Testis (tissue), 2 donors: ENCODE measurements at regions not wholly inside any gene's neighbourhood (a gene's known extent, or its start where the extent isn't known, plus 50 kb on each side); places are given as distances from the start of the nearest gene placed in this dataset.

ENCODE experiments used
- DNase-seq: peaks from one replicate; pipeline ENCODE4 v3.0.0-alpha.2; 2019
- H3K27ac ChIP-seq, 2 donors: fragments of 200-600 bp; sonication (generic); one replicate each; pipeline ENCODE4 v1.5.1; 2019
- H3K27me3 ChIP-seq: fragments of 200-600 bp; sonication (generic); one replicate; pipeline ENCODE4 v1.5.1; 2019
- H3K36me3 ChIP-seq: fragments of 200-600 bp; sonication (generic); one replicate; pipeline ENCODE4 v1.5.1; 2017; ENCODE audit warnings: low read depth; ENCODE audit errors: missing control alignments
- H3K4me1 ChIP-seq: fragments of 200-600 bp; sonication (generic); one replicate; pipeline ENCODE4 v1.5.1; 2019
- H3K4me3 ChIP-seq, 2 donors: fragments of 200-600 bp; sonication (generic); one replicate each; pipeline ENCODE4 v1.5.1; 2017 to 2019
- H3K9me3 ChIP-seq: fragments of 200-600 bp; sonication (generic); one replicate; pipeline ENCODE4 v1.5.1; 2017
- POLR2A ChIP-seq: fragments of 450-650 bp; IDR thresholded peaks from one replicate; pipeline ENCODE4 v1.6.1; 2017; ENCODE audit warnings: antibody characterized with exemption, mild to moderate bottlenecking, moderate library complexity
- WGBS, 2 donors: methylation state at CpG; one replicate each; pipeline ENCODE4 v1.1.5; 2018; 5-methylcytosine and 5-hydroxymethylcytosine counted together
- intact Hi-C: fragments of 100-400 bp; cut with DNase I; formaldehyde crosslinking; loops from one replicate; pipeline ENCODE4 v1.15.1; 2023; ENCODE audit warnings: low total_unique reads
- TF ChIP-seq, protein P1 (sequence below), 3 experiments: fragments of 450-650 bp in 2 of 3; fragments of 200-600 bp in 1 of 3; sonication (generic) in 1 of 3; IDR thresholded peaks; one replicate each; pipeline ENCODE4 v1.5.1; 2016 to 2019; ENCODE audit warnings: antibody characterized with exemption in 3 of 3, mild to moderate bottlenecking in 2 of 3, moderate library complexity in 1 of 3

DNA sequence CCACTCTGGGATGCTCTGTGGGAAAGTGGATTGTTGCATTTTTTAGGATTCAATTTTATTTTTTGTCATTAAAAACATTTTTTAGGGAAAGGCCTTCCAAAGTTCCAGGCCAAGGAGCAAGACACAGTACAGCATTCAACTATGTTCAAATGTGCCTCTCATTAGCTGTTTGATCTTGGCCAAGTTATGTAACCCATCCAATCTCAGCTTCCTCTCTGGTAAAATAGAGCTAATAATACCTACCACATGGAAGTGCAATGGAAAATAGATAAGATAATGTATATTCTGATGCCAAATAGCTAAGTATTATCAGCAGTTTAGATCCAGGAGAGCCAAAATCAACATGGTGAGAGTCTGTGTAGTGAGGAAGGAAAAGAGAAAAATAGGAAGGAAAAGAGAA lies 220.3 kb upstream of the SESN3 start:
- Histone ChIP-seq H3K4me3 (no peak overlapping the region), H3K9me3 (no peaks in the 10 kb centered on the region), H3K27me3 (no peaks in the 10 kb centered on the region), H3K36me3 (no peaks in the 10 kb centered on the region), H3K4me1 (peaks cover 5% of the 10 kb centered on the region), H3K27ac (peak overlapping the region in 1 of 2 donors; percentile 8)
- intact Hi-C loops: no loop called here
- TF ChIP-seq, protein P1, sequence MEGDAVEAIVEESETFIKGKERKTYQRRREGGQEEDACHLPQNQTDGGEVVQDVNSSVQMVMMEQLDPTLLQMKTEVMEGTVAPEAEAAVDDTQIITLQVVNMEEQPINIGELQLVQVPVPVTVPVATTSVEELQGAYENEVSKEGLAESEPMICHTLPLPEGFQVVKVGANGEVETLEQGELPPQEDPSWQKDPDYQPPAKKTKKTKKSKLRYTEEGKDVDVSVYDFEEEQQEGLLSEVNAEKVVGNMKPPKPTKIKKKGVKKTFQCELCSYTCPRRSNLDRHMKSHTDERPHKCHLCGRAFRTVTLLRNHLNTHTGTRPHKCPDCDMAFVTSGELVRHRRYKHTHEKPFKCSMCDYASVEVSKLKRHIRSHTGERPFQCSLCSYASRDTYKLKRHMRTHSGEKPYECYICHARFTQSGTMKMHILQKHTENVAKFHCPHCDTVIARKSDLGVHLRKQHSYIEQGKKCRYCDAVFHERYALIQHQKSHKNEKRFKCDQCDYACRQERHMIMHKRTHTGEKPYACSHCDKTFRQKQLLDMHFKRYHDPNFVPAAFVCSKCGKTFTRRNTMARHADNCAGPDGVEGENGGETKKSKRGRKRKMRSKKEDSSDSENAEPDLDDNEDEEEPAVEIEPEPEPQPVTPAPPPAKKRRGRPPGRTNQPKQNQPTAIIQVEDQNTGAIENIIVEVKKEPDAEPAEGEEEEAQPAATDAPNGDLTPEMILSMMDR (IDR thresholded peaks at IDR 0.05): no peak
- no peak for TF ChIP-seq POLR2A
- no peak for DNase-seq

DNA sequence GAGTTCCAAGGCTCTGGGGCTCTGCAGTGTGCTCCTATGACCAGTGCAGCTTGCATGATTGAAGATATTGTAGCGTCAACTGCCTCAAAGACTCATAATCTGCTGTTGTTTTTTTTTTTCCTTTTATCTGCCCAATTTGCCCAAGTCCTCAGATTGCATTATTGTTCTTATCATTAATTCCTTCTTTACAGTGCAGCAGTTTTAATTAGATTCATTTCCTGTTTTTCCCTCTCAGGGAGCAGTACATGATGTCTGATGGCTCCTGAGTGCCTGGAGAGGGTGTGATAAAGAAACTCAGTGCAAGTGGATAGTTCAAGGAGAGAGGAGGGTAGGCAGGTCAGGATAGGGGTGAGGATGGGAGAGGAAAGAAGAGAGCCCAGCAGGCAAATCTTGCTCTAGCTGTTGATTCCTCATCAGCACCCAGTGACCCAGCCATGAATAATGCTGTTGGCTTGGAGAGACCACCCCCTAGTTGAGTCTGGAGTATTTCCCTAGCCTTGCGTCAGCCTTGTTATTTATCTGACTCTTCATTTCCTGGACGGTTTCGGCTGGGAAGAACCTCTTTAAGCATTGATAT lies 219.6 kb upstream of the SESN3 start:
- Histone ChIP-seq H3K36me3 (no peaks in the 10 kb centered on the region), H3K9me3 (no peaks in the 10 kb centered on the region), H3K4me3 (no peak overlapping the region), H3K4me1 (peaks cover 5% of the 10 kb centered on the region), H3K27me3 (no peaks in the 10 kb centered on the region), H3K27ac (peak overlapping the region in 1 of 2 donors; percentile 8)
- TF ChIP-seq, protein P1 (IDR thresholded peaks at IDR 0.05): no peak
- no peak for TF ChIP-seq POLR2A
- intact Hi-C loops: no loop called here
- 57 to 69% methylated on average over 4 of the region's 4 CpGs for WGBS, 2 donors
- DNase-seq: no peak

DNA sequence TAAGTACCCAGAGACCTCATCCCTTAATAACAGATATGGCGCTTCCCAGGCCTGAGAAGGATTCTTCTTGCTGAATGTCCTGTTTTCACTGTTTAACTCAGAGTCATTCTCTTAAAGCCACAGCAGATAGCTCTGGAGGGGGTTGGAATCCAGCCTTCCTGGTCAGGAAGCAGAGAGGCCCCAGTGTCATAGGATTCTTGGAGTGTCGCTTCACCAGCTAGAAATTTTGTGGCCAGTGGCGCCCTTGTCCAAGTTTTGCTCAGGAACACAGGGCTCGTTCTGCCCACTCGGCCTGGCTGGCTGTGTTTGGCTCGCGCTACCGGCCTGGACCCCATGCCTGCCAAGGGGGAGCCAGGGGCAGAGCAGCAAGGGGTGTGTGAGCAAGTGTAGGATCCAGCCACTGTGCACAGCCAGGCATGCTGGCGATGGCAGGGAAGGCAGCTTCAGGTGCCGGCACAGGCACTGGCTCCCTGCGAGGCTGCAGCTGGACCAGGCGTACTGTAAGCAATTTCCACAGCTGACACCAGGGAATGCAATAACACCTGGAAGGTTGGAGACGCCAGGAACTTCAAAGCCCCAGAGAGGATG lies 214.8 kb upstream of the SESN3 start:
- intact Hi-C loops: no loop called here
- Histone ChIP-seq H3K4me3 (no peak overlapping the region), H3K27ac (no peak overlapping the region), H3K27me3 (no peaks in the 10 kb centered on the region), H3K4me1 (peaks cover 3% of the 10 kb centered on the region), H3K9me3 (no peaks in the 10 kb centered on the region), H3K36me3 (no peaks in the 10 kb centered on the region)
- WGBS, 2 donors: 80 to 95% methylated on average over 12 to 13 of the region's 13 CpGs
- no peak for DNase-seq
- TF ChIP-seq POLR2A: no peak
- TF ChIP-seq, protein P1 (IDR thresholded peaks at IDR 0.05): no peak

DNA sequence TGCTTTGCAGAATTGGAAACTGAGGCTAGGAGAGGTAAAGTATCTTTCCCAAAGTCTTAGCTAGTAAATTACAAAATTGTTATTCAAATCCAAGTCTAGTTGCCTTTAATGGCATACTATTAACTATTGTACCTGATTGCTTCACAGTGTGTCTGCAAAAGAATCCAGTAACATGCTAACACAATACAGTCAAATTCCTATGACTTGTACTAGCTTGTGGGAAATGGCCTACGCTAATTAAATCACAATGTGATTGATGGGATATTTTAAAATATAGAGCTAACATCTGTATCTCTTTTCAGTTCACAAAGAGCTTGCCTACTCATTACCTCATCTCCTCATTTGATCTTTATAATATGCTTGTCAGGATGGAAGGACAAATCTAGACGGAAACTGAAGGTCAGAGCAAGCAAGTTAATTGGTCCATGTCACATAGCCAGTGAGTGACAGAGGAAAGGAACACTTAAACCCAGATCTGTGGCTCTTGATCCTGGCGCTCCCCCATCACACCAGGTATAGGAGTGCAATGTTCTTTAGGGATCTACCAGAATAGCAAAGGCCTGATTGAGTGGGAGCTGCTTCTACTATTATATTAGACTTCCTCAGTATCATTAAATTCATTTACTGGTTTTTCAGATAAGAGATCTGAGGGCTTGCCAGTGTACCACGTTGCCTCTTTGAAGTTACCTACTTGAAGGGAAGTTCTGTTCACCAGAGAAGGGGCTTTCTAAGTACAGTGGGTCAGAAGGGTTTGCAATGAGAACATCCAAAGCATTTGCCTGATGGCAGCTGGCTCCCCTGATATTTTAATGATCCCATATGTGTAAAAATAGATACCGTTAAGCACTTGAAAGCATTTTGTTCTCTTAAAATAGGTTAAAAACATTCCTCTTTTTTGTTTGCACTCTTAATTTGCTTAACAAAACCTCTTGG lies 213.6 kb upstream of the SESN3 start:
- H3K27ac ChIP-seq: no peak overlapping the region
- intact Hi-C loops: no loop called here
- H3K36me3 ChIP-seq: no peaks in the 10 kb centered on the region
- H3K9me3 ChIP-seq: no peaks in the 10 kb centered on the region
- no peak overlapping the region for H3K4me3 ChIP-seq
- DNase-seq: no peak
- no peaks in the 10 kb centered on the region for H3K27me3 ChIP-seq
- TF ChIP-seq POLR2A: no peak
- TF ChIP-seq, protein P1 (IDR thresholded peaks at IDR 0.05): no peak
- H3K4me1 ChIP-seq: no peaks in the 10 kb centered on the region
- 62 to 67% methylated on average over 5 of the region's 5 CpGs for WGBS, 2 donors
